ENCODE measurements at regions not wholly inside any gene's neighbourhood (a gene's known extent, or its start where the extent isn't known, plus 50 kb on each side); places are given as distances from the start of the nearest gene placed in this dataset.

- DNase-seq, result peak; percentile 5
Observed at GRCh38 chrY:15059478-15059877, 535.1 kb downstream of the NLGN4Y start.

GRCh38 chrY:15072084-15072483 is 547.8 kb downstream of the NLGN4Y start:
- no peak for DNase-seq

- no peak for DNase-seq
Observed at GRCh38 chrY:15101336-15101735, 577.0 kb downstream of the NLGN4Y start.

Data from fibroblast of skin of back (primary cell).